GM06990 (cell line): ENCODE measurements at regions not wholly inside any gene's neighbourhood (a gene's known extent, or its start where the extent isn't known, plus 50 kb on each side); places are given as distances from the start of the nearest gene placed in this dataset.

Experiments used
- DNase-seq: peaks from one replicate; pipeline ENCODE4 v3.0.0-alpha.2; 2011; ENCODE audit not compliant: insufficient read length; ENCODE audit errors: extremely low read depth
- H3K27me3 ChIP-seq: replicated peaks from 2 replicates; pipeline ENCODE4 v1.6.0; 2011; ENCODE audit warnings: low read length; ENCODE audit not compliant: control insufficient read depth, insufficient read depth
- H3K36me3 ChIP-seq: 2 replicates; pipeline ENCODE4 v1.5.1; 2011; ENCODE audit warnings: low read length; ENCODE audit not compliant: control insufficient read depth, insufficient read depth
- H3K4me3 ChIP-seq: replicated peaks from 2 replicates; pipeline ENCODE4 v1.5.1; 2011; ENCODE audit warnings: low read depth, mild to moderate bottlenecking, control low read depth, low read length
- CTCF ChIP-seq: IDR thresholded peaks from 2 replicates; pipeline ENCODE4 v1.5.1; 2011; ENCODE audit warnings: low read length, control low read depth, mild to moderate bottlenecking, inconsistent platforms; ENCODE audit not compliant: insufficient read depth, poor library complexity, severe bottlenecking

- H3K4me3 ChIP-seq = no peak overlapping the region
- H3K27me3 ChIP-seq = no peaks in the 10 kb centered on the region
- H3K36me3 ChIP-seq = no peaks in the 10 kb centered on the region
- DNase-seq = no peak
- TF ChIP-seq CTCF = no peak
Measured at GRCh38 chr10:57823398-57823797, 444.3 kb downstream of the IPMK start.

DNA sequence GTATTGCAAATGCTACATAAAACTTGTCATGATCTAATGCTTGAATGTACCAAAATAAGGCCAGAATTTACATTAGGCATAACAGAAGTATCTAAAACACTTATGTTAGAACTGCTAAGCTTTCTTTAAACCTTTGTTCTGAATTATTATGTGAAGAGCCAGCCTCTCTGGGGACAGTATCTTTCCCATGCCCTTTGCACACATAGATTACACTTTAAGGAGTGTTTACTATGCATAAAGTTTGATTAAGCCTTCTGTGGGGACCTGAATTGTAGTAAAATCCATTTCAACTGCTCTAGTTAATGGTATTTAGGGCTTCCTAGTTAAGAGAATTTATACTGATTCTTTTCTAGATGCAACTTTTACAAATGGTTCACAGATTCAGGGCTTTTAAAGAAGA lies 444.7 kb downstream of the IPMK start:
- no peak for DNase-seq
- H3K36me3 ChIP-seq = no peaks in the 10 kb centered on the region
- no peak for TF ChIP-seq CTCF
- H3K27me3 ChIP-seq = no peaks in the 10 kb centered on the region
- H3K4me3 ChIP-seq = no peak overlapping the region

DNA sequence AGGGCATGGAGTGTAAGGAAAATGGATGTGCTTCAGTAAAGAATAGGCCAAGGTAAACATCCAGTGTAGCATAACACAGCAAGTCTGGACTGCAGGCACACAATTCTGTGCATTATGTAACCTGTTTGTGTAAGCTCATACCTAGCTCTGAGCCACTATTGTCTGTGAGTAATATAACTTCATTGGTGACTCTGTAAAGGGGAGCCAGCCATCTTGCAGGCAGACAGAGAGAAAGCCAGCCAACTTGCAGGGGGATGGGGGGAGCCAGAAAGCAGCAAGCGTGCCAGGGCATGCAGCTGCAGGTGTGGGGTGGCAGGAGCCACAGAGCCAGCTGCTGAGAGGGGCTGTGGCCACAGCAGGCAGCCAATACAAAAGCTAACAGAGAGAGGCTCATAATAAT lies 449.2 kb downstream of the IPMK start:
- Histone ChIP-seq H3K27me3 (no peaks in the 10 kb centered on the region), H3K4me3 (no peak overlapping the region), H3K36me3 (no peaks in the 10 kb centered on the region)
- no peak for DNase-seq
- no peak for TF ChIP-seq CTCF

- Histone ChIP-seq H3K36me3 (no peaks in the 10 kb centered on the region), H3K4me3 (no peak overlapping the region), H3K27me3 (no peaks in the 10 kb centered on the region)
- DNase-seq = no peak
- no peak for TF ChIP-seq CTCF
Measured at GRCh38 chr10:57817741-57818140, 450.0 kb downstream of the IPMK start.

GRCh38 chr10:57815949-57816348 lies 451.7 kb downstream of the IPMK start:
- Histone ChIP-seq H3K4me3 (no peak overlapping the region), H3K27me3 (no peaks in the 10 kb centered on the region), H3K36me3 (no peaks in the 10 kb centered on the region)
- TF ChIP-seq CTCF = no peak
- DNase-seq = no peak

DNA sequence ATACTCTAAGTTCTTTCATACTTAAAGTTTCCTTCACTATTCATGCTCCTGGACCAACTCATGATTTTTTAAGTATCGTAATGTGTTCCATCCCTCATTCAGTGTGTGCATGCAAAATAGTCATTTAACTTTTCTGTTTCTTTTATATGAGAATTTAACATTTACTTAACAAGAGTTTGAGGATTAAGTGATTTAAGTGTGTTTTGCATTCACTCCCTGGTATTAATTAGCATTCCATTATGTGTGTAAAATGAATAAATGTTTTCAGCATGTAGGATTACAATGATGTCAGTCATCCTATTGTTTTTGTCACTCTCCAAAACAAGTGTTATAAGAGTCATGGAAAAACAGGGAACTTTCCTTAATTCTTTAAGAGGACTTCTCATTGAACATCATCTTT lies 457.7 kb downstream of the IPMK start:
- no peak for DNase-seq
- no peaks in the 10 kb centered on the region for H3K27me3 ChIP-seq
- no peak for TF ChIP-seq CTCF
- no peaks in the 10 kb centered on the region for H3K36me3 ChIP-seq
- H3K4me3 ChIP-seq = no peak overlapping the region
